Upper lobe of left lung (tissue), 6 donors: ENCODE measurements at regions not wholly inside any gene's neighbourhood (a gene's known extent, or its start where the extent isn't known, plus 50 kb on each side); places are given as distances from the start of the nearest gene placed in this dataset.
"Not testable (repeated sequence)": the region's sequence is repeated elsewhere in the genome, so short reads cannot be mapped to it uniquely, and the experiment has no call there.

ENCODE experiments used
- ATAC-seq, 2 donors: fragments of 200-7000 bp; cut with Tn5 transposase; one replicate each; pipeline ENCODE4 v1.9.1; 2022; ENCODE audit warnings: mild to moderate bottlenecking in 2 of 2, moderate library complexity in 2 of 2; ENCODE audit not compliant: low FRiP score in 2 of 2
- DNase-seq, 2 donors: peaks; one replicate each; pipeline ENCODE4 v3.0.0-alpha.2; 2019 to 2020
- H3K27ac ChIP-seq, 4 donors: fragments of 200-600 bp; sonication (generic); one replicate each; pipeline ENCODE4 v1.5.1; 2016 to 2019
- H3K27me3 ChIP-seq, 4 donors: fragments of 200-600 bp; sonication (generic); one replicate each; pipeline ENCODE4 v1.5.1; 2017 to 2019
- H3K36me3 ChIP-seq, 4 donors: fragments of 200-600 bp; sonication (generic); one replicate each; pipeline ENCODE4 v1.5.1; 2016 to 2019
- H3K4me1 ChIP-seq, 4 donors: fragments of 200-600 bp; sonication (generic); one replicate each; pipeline ENCODE4 v1.5.1; 2018 to 2019
- H3K4me3 ChIP-seq, 4 donors: fragments of 200-600 bp; sonication (generic); one replicate each; pipeline ENCODE4 v1.5.1; 2017 to 2019; ENCODE audit warnings: mild to moderate bottlenecking in 2 of 4, moderate library complexity in 1 of 4
- H3K9me3 ChIP-seq, 4 donors: fragments of 200-600 bp; sonication (generic); one replicate each; pipeline ENCODE4 v1.5.1; 2018 to 2019
- CTCF ChIP-seq, 6 experiments: fragments of 450-650 bp in 4 of 6; fragments of 200-600 bp in 2 of 6; sonication (generic) in 2 of 6; IDR thresholded peaks; one replicate each; pipeline ENCODE4 v1.5.1; 2016 to 2019; ENCODE audit warnings: antibody characterized with exemption in 6 of 6
- EP300 ChIP-seq, 4 donors: sonication (generic); formaldehyde crosslinking; IDR thresholded peaks; one replicate each; pipeline ENCODE4 v1.5.1; 2017; ENCODE audit warnings: antibody characterized with exemption in 4 of 4, control low read depth in 2 of 4
- POLR2A ChIP-seq, 4 donors: fragments of 450-650 bp; IDR thresholded peaks; one replicate each; pipeline ENCODE4 v1.5.1; 2016 to 2017; ENCODE audit warnings: antibody characterized with exemption in 4 of 4, mild to moderate bottlenecking in 2 of 4
- POLR2AphosphoS5 ChIP-seq, 2 donors: sonication (generic); formaldehyde crosslinking; IDR thresholded peaks; one replicate each; pipeline ENCODE4 v1.5.1; 2017; ENCODE audit warnings: antibody characterized with exemption in 2 of 2
- WGBS, 2 donors: methylation state at CpG; one replicate each; pipeline ENCODE4 v1.1.5; 2017 to 2018; 5-methylcytosine and 5-hydroxymethylcytosine counted together
- donor health status: DM: no; HTN: no; CAD: no; lungs with moderate emphysema.
- donor health status: DM: no; HTN: yes; CAD: no; lungs with severe emphysema.

DNA sequence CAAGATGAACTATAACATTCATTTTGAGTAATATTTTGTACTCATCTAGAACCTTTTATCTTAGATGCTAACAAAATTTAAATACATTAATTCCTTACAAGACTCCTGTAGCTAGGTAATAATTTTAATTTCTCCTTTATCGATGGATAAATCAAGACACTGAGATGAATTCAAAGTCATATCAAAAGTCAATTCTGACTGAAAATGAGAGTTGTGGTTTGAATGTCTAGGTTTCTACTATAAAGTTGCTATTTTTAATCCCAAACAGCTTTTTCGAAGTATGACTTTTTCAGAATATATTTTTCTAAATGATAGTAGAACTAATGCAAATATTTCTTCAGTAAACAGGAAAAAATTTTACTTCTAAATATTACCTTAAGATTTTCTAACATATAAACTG is 491.7 kb upstream of the FAM174A start:
- H3K27ac ChIP-seq, result no peak overlapping the region
- H3K36me3 ChIP-seq, result no peaks in the 10 kb centered on the region
- 79% methylated on average over 2 of the region's 2 CpGs for WGBS, 2 donors
- no peak for DNase-seq
- H3K4me3 ChIP-seq, result no peak overlapping the region
- no peaks in the 10 kb centered on the region for H3K9me3 ChIP-seq
- ATAC-seq, result no peak
- H3K27me3 ChIP-seq, result no peaks in the 10 kb centered on the region
- TF ChIP-seq CTCF (IDR thresholded peaks at IDR 0.05) (no peak), EP300 (IDR thresholded peaks at IDR 0.05) (no peak), POLR2AphosphoS5 (IDR thresholded peaks at IDR 0.05) (no peak), POLR2A (IDR thresholded peaks at IDR 0.05) (no peak)
- H3K4me1 ChIP-seq, result no peaks in the 10 kb centered on the region

GRCh38 chr5:100026606-100027005 is 508.6 kb upstream of the FAM174A start:
- WGBS, 2 donors, result 73 to 80% methylated on average over 2 of the region's 2 CpGs
- H3K27ac ChIP-seq, result no peak overlapping the region
- no peaks in the 10 kb centered on the region for H3K27me3 ChIP-seq
- ATAC-seq (no peak), DNase-seq (no peak)
- no peak overlapping the region for H3K4me3 ChIP-seq
- H3K9me3 ChIP-seq, result no peaks in the 10 kb centered on the region
- no peaks in the 10 kb centered on the region for H3K4me1 ChIP-seq
- TF ChIP-seq POLR2A (IDR thresholded peaks at IDR 0.05) (no peak), CTCF (IDR thresholded peaks at IDR 0.05) (no peak), POLR2AphosphoS5 (IDR thresholded peaks at IDR 0.05) (no peak)
- H3K36me3 ChIP-seq, result no peaks in the 10 kb centered on the region

DNA sequence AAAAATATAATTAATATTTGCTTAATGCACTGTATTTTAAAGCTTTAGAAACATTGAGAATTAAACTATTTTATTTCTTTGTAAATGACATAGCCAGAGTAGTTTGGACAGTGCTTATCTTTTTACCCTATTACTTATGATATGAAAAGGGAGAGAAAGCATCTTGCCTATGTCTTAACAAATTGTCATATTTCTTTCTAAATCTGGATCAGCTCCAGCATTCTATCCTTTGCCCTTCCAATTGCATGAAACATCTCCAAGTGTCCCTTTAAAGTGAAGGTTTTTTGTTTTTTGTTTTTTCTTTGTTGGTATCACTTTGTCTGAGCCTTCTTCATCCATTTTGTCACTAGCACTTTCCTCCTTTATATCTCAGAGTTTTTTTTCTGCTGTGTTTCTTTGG is 511.6 kb upstream of the FAM174A start:
- H3K36me3 ChIP-seq, result no peaks in the 10 kb centered on the region
- H3K4me3 ChIP-seq, result no peak overlapping the region
- no peaks in the 10 kb centered on the region for H3K4me1 ChIP-seq
- no peak overlapping the region for H3K27ac ChIP-seq
- H3K27me3 ChIP-seq, result no peaks in the 10 kb centered on the region
- no peak for ATAC-seq
- TF ChIP-seq EP300 (IDR thresholded peaks at IDR 0.05) (no peak), CTCF (IDR thresholded peaks at IDR 0.05) (no peak), POLR2AphosphoS5 (IDR thresholded peaks at IDR 0.05) (no peak), POLR2A (IDR thresholded peaks at IDR 0.05) (no peak)
- H3K9me3 ChIP-seq, result no peaks in the 10 kb centered on the region
- no peak for DNase-seq

- TF ChIP-seq CTCF (IDR thresholded peaks at IDR 0.05), result no peak
- no peak for TF ChIP-seq POLR2AphosphoS5 (IDR thresholded peaks at IDR 0.05)
- no peak for TF ChIP-seq EP300 (IDR thresholded peaks at IDR 0.05)
- H3K9me3 ChIP-seq, result no peaks in the 10 kb centered on the region
- no peak for DNase-seq
- 74 to 82% methylated on average over 6 of the region's 6 CpGs for WGBS, 2 donors
- no peaks in the 10 kb centered on the region for H3K4me1 ChIP-seq
- no peak overlapping the region for H3K27ac ChIP-seq
- H3K4me3 ChIP-seq, result no peak overlapping the region
- ATAC-seq, result no peak
- H3K27me3 ChIP-seq, result no peaks in the 10 kb centered on the region
- H3K36me3 ChIP-seq, result no peaks in the 10 kb centered on the region
These were observed 517.5 kb upstream of the FAM174A start for GRCh38 chr5:100017520-100018262.

DNA sequence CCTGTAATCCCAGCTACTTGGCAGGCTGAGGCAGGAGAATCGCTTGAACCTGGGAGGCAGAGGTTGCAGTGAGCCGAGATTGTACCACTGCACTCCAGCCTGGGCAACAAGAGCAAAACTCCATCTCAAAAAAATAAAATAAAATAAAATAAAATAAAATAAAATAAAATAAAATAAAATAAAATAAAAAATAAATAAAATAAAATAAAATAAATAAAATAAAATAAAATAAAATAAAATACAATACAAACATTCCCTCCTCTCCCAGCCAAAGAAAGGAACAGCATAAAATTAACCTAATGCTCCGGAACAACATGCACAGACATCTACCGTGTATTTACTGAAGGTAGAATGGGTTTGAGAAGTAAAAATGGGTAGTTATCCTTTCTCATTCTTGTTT is 521.9 kb upstream of the FAM174A start:
- ATAC-seq, H3K27ac ChIP-seq, H3K9me3 ChIP-seq, H3K4me1 ChIP-seq, H3K27me3 ChIP-seq, DNase-seq, H3K4me3 ChIP-seq, H3K36me3 ChIP-seq: not testable (repeated sequence)
- 83 to 98% methylated on average over 4 of the region's 4 CpGs for WGBS, 2 donors

DNA sequence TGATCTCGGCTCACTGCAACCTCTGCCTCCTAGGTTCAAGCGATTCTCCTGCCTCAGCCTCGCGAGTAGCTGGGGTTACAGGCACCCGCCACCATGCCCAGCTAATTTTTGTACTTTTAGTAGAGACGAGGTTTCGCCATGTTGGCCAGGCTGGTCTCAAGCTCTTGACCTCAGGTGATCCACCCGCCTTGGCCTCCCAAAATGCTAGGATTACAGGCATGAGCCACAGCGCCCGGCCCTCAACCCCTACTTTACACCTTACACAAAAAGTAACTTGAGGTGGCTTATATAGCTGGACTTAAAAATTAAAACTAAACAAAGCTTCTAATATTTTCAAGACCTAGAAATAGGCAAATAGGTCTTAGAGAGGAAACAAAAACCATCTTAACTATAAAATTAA is 524.0 kb upstream of the FAM174A start:
- not testable (repeated sequence) for H3K27ac ChIP-seq, H3K36me3 ChIP-seq, H3K4me1 ChIP-seq, DNase-seq, H3K4me3 ChIP-seq, H3K27me3 ChIP-seq, H3K9me3 ChIP-seq, ATAC-seq
- 92 to 94% methylated on average over 10 of the region's 10 CpGs for WGBS, 2 donors
